ENCODE measurements at regions not wholly inside any gene's neighbourhood (a gene's known extent, or its start where the extent isn't known, plus 50 kb on each side); places are given as distances from the start of the nearest gene placed in this dataset.
A peak's percentile ranks its signal among the peaks of the same experiment; 100 is the strongest.

DNA sequence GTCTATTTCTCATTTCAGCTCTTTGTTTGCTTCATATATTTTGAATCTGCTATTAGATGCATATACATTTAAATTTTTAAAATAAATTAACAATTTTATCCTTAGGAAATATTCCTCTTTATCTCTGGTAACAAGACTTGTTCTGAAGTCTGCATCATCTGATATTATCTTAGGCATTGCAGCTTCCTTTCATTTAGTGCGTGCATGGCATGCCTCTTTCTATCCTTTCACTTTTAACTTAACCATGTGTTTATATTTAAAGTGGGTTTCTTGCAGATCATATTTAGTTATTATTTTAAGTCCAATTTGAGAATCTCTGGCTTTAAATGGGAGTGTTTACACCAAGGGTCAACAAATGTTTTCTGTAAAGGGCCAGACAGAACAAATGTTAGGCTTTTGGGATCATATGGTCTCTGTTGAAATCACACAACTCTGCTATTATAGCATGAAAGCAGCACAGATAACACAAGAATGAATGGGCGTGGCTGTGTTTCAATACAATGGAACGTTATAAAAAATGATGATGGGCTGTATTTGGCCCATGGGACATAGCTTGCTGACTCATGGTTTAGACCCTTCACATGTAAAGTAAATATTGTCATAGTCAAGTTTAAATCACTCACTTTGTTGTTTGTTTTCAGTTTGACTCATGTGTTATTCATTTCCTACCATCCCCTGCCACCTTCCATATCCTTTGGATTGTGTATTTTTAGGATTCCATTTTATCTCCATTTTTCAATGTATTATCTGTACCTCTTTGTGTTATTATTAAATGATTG is 83.9 kb upstream of the SNX19 start:
- TF ChIP-seq CTCF (conservative IDR thresholded peaks at IDR 0.05), result no peak
- H3K27ac ChIP-seq, result no peak overlapping the region

DNA sequence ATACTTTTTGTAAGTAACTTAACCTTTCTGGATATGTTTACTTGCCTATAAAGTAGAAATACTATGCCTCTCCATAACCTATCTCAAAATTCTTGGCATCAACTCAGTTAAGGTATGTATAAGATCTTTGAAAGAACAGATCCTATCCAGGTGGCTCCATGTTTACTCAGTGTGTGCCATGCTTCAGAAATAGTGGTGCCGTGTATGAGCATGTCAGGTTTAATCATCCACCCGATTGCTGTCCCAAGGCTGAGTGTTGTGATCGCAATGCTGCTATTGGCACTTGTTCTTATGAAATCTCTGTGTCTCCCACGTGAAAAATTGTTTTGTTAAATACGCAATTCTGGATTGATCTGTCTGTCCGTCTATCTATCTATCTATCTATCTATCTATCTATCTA is 85.9 kb upstream of the SNX19 start:
- TF ChIP-seq CTCF (conservative IDR thresholded peaks at IDR 0.05), result no peak
- no peak overlapping the region for H3K27ac ChIP-seq

DNA sequence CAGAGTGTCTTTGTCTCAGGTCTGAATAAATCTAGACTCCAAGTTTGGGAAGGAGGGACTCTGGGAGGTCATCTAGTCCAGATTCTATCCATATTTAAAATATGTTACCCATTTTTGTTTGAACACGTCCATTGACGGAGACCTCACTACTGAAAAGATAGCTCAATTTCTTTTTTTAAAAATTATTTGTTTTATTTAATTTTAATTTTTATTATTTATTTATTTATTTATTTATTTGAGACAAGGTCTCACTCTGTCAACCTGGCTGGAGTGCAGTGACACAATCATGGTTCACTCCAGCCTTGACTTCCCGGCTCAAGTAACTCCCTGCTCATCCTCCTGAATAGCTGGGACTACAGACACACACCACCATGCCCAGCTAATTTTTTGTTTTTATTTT is 89.5 kb upstream of the SNX19 start:
- H3K27ac ChIP-seq, result no peak overlapping the region
- no peak for TF ChIP-seq CTCF (conservative IDR thresholded peaks at IDR 0.05)

GRCh38 chr11:131025020-131025419 is 108.7 kb upstream of the SNX19 start:
- TF ChIP-seq CTCF (conservative IDR thresholded peaks at IDR 0.05), result peak; percentile 84
- no peak overlapping the region for H3K27ac ChIP-seq

DNA sequence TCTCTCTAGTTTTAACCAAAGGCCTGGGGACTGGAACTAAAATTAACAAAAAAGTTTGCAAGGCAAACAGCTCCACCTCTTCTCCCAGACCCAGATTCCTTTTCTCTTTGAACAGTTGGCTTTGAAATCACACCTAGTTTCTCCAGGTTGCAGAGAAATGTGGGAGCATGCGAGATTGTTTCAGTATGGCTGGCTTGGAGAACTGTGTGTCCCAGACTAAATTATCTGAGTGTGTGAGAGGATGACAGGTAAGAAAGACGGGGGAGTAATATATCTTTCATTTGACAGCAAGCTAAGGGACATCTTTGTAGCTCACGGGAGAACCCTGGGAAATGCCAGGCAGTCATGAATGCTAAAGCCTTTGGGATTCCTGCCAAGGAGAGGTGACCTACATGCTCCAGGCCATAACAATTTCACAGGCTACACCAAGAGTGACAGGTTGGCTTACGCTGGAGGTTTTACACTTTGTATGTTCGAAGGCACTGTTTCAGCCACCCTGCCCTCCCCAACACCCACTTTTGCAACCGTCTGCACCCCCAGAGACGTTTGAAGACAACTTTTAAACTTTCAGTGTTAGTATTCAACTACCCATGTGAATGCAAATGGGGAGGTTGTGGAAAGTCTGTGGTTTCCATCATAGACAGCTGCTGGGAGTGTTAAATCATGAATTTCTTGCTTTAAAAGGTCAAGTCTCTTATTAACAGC is 109.3 kb upstream of the SNX19 start:
- peak; percentile 42; the same call in 1 of the 2 replicates for TF ChIP-seq CTCF (conservative IDR thresholded peaks at IDR 0.05)
- no peak overlapping the region for H3K27ac ChIP-seq

- TF ChIP-seq CTCF (conservative IDR thresholded peaks at IDR 0.05), result no peak
- no peak overlapping the region for H3K27ac ChIP-seq
Measured at GRCh38 chr11:131027491-131027890, 111.2 kb upstream of the SNX19 start.

- H3K27ac ChIP-seq, result no peak overlapping the region
Measured at GRCh38 chr11:131033151-131033651, 116.9 kb upstream of the SNX19 start.

More at GRCh38 chr11:131033151-131033651, 116.9 kb upstream of the SNX19 start:
- TF ChIP-seq CTCF (conservative IDR thresholded peaks at IDR 0.05), result no peak

Measured in VCaP (cell line).